Amniotic stem cell (primary cell): ENCODE measurements at regions not wholly inside any gene's neighbourhood (a gene's known extent, or its start where the extent isn't known, plus 50 kb on each side); places are given as distances from the start of the nearest gene placed in this dataset.
"Not testable (repeated sequence)": the region's sequence is repeated elsewhere in the genome, so short reads cannot be mapped to it uniquely, and the experiment has no call there.

ENCODE experiments used
- DNase-seq: peaks from one replicate; lab custom pipeline; 2025; lab: John Stamatoyannopoulos, UW

DNA sequence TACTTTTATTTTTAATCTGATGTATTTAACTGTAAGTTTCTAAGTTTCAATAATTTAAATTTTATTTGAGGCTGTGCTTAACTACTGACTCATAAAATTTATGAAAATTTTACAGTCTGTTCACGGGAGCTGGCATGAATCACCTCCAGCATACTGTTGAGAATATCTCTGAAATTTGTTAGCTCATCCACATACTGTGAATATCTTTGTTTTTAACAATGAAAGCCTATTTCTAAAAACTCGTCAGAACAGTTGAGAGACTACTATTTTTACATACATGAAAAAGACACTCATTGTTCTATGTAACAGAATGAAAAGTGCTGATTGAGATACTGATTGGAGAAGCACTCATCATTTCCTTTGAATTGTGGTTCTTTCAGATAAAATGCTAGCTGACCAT is 749.3 kb downstream of the TENT5A start:
- no peak for DNase-seq

DNA sequence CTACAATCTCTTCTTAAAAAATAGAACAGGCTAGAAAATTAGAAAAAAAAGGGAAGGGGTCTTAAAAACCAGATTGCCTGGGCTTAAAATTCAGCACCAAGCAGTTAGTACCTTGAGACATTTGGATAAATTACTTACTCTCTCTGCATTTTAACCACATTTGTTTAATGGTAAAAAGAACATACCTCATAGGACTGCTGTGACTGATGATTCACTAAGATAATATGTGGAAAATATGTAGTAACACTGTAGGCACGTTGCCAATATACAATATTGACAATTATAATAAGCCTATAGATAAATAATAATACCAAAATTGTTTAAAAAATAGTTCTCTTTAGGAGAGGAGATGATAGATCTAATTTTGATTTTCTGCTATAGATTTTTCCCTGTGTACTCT is 750.4 kb downstream of the TENT5A start:
- no peak for DNase-seq

DNA sequence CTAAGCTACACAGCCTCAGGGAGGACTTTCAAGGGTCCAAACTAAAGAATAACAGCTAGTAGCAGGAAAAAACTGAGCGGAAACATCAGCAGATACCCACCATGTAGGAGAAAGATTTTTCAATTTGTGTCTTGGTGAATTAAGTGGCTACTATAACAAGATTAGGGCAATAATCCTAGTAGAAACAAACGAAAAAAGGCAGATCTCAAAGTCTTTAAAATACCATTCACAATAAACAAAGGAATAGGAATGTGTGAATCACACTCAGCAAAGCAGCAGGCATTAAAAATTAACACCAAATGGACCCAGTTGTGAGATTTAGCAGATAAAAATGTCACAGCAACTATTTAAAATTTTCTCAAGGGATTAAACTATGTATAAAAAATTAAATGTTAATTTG is 761.2 kb downstream of the TENT5A start:
- DNase-seq: no peak

DNA sequence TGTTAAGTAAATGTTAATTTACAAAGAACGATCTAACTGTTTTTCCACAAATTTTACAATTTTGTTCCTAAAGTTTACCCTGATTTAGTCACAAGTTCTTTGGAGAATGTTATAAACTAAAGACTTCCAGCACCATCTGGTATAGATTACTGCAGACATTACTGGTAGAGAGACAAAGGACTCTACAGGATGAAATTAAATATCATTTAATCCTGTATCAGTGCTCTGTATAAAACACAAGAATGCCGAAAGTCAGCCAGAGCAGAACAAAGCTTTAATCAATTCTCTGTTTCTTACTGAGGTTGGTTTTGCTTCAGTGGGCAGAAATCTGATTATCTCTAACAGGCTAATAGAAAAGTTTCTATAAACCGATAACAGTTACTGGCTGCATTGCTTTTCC is 763.6 kb downstream of the TENT5A start:
- no peak for DNase-seq

DNA sequence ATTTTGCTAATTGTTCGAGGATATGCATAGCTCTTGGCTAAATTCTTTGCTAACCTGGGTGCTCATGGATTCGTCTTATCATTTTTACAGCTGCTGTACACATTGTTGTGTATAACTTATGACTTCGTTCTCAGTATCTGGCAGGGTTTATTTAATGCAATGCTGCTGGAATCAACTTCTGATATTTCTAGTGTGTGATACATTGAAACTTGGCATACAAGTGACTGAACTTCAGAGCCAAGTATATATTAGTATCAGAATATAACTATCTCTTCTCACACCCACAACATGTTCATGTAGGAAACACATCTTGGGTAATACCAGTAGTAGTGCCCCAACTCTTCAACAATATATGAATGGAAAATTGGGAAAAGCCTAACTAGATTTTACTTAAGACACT is 764.2 kb downstream of the TENT5A start:
- DNase-seq: no peak

DNA sequence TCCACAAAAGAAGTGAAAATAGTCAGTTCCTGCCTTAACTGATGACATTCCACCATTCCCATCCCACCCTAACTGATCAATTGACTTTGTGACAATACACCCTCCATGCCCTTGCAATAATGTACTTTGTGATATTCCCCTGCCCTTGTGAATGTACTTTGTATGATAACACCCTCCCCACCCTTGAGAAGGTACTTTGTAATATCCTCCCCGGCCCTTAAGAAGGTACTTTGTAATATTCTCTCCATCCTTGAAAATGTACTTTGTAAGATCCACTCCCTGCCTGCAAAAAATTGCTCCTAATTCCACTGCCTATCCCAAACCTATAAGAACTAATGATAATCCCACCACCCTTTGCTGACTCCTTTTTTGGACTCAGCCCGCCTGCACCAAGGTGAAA is 771.3 kb downstream of the TENT5A start:
- not testable (repeated sequence) for DNase-seq

DNA sequence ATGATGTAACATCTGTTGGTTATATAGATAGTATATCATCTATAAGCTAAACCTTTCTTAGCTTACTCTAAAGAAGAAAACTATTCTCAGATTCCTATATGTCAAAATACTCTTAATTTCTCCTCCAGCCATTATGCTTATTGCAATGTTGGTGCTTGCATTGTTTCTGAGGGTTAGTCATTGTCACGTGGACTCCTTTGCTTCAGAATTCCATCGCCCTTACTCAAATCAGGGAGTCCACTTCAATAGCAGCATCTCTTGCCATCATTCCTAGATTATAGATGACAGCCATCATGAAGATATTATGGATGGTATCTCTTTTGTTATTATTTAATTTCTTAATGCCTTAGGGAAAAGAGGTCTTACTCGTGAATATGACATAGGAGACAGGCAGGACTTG is 776.1 kb downstream of the TENT5A start:
- DNase-seq: no peak

DNA sequence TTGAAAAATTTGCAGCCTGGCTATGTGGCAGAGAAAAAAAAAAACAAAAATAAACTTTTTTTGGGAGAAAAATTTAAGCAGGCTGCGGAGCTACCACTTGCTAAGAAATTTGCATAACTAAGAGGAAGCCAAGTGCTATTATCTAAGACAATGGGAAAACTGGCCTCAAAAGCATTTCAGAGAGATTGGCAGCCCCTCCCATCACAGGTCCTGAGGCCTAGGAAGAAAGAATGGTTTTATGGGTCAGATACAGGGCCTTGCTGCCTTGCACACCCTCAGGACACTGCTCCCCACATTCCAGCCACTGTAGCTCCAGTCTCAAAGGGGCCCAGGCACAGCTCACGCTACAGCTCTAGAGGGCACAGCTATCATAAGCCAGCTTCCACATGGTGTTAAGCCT is 777.9 kb downstream of the TENT5A start:
- DNase-seq: no peak

DNA sequence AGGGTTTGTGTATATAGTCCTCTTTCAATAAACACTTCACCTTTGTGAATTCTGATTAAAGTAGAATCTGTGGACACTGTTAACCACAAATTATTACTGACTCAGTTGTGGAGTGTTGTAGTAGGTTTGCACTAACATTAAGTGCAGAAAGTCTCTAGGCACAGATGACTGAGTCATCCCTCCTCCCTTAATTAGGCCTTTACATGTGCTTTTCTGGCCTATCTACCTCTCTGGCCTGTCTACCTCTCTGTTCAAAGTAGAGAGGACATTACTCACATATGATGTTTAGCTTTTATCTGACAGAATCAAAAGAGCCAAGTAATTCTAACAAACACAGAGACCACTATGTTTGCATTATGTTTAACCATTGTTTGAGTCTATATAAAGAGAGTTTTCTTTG is 783.0 kb downstream of the TENT5A start:
- no peak for DNase-seq

DNA sequence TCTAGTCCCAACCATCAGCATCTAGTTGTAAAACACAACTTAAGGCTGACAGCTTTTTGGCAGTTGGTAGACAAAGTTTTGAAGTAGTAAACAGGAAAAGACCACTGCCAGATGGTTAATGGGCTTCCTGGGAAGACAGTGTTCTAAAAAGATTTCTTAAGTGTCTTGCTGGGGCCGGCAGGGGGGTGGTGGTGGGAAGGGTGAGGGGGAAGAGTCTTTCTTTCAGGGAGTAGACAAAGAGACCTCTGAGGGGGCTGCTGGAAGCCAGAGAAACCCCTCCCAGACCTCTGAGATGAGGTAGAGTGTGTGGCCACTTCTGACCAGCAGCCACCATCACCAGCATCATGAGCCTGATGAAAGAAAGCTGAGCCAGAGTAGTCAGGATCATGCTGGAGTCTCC is 784.9 kb downstream of the TENT5A start:
- DNase-seq: no peak

DNA sequence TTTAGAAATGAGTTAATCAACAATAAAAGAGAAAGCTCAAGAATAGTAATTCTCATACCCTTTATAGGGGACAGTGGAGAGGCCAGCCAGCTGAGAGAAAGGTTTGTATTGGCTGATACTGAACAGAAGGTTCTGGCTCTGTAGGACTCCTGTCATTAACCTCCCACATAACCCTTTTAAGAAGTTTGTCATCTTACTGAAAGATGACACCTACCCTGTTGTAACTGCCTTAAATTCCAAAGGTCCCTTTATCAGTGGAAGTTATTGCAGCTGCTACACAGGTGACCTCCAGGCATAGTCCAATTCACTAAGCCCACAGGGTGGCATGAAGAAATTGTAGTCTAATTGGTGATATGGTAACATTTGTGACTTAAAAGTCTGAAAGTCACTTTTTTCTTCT is 790.1 kb downstream of the TENT5A start:
- no peak for DNase-seq

DNA sequence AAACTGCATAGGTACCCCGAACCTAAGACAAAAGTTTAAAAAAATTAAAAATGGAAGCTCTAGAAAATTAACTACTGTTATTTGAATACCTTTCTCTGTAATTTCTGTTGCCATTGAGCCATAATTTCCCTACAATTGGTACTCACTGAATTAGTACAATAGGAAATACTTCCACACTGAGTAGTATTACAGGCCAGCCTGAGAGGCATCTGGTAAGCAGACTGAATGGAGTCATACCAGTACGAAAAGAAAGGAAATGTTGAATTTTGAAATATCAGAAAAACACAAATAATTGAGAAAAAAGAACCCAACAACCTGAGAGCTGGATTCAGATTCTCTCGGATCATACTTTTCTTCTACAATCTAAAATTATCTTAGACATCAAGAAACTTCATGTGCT is 791.3 kb downstream of the TENT5A start:
- no peak for DNase-seq

DNA sequence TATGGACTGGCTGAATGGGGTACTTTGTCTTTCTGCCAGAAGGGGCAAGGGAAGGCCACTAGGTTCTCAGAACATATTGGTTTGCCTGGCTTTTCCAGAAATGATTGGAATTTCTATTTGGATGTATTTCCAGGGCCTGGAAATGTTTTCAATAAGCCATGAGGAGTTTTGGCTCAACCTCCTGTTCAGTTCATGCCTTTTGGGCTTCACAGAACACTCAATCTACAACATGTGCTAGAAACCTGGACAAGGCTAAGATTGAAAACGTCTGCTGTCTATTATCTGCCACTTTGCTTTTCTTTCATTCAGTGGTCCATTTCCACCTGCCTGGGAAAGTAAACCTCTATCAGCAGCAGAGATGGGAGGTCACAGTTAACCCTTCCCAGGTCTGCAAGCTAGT is 793.4 kb downstream of the TENT5A start:
- DNase-seq: no peak

DNA sequence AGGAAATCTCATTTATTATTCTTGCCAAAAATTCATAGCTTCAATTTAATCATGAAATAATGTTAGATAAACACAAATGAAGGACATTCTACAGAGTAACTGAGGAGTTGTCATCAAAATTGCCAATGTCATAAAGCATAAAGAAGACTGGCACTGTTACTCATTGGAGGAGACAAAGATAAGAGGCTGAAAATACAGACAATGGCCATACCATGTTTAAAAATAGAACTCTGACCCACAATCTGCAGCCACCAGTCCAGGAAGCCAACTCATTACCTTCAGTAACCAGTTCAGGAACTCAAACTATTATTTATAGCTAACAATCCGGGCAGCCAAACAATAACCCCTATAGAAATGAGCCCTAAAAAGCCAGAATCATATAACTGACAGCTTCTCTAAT is 795.6 kb downstream of the TENT5A start:
- no peak for DNase-seq

DNA sequence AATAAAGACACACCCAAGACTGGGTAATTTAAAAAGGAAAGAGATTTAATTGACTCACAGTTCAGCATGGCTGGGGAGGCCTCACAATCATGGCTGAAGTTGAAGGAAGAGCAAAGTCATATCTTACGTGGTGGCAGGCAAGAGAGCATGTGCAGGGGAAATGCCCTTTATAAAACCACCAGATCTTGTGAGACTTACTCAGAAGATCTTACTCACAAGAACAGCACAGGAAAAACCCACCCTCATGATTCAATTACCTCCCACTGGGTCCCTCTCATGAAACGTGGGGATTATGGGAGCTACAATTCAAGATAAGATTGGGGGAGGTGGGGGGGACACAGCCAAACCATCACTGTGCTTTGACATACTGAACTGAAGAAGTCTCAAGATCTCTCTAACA is 800.0 kb downstream of the TENT5A start:
- DNase-seq: not testable (repeated sequence)

DNA sequence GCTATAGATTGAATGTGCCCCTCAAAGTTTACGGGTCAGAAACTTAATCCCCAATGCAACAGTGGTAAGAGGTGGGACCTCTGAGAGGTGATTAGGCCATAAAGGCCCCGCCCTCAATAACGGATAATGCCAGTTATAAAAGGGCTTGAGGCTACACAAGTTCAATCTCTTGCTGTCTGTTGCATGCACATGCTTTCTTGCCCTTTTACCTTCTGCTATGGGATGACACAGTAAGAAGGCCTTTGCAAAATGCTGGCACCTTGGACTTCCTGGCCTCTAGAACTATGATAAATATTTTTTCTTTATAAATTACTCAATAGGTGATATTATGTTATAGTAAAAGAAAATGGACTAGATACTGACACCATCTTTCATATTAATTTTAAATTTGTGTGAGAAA is 806.1 kb downstream of the TENT5A start:
- DNase-seq: no peak

DNA sequence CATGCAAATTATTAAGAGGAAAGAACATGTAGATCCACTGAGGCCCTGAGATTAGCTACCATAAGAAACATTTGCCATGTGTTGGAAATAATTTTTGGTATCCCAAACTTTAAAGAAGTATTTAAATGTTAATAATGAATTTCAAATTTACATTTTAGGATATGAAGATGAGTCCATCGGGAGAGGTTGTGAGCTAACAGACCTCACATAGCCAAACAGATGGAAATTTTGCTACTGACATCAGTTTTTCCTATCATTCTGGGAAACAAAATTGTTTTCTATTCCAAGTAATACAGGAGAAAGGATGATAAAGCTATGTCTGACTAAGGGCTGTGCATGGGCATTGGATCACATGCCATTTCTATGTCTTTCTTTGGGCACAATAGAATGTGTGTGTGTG is 809.6 kb downstream of the TENT5A start:
- no peak for DNase-seq

DNA sequence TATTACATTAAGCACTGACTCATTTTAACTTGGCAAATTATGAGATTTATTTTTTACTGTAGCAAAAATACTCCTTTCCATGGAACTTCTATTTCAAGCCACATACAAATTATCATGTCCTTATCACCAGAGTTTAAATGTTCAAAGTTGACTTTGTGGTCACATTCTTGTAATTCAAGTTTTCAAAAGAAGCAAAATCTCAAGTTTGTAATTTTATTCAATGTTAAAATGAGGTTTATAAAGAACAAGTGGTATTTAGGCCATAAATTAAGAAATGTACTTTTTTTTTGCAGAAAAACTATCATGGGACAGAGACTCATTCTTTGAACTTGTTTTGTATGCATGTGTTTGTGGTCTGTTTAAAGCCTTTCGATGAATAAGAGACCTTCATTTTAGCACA is 811.5 kb downstream of the TENT5A start:
- no peak for DNase-seq

DNA sequence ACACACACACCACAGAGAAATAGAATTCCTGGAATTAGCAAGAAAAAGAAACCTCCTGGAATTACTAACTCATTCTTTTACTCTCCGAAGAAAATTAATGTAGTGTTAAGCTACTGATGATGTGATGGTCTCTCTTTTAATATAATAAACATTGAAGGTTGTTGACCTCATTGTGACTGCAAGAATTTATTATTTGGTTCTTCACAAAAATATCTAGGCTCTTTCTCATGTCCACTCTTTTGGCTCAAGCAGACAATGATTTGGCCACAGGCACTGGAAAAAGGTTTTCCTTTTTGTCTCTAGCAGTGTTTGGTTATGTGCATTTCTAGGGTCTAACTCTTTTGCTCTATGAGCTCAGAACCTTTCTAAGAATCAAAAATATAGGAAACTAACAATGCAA is 811.9 kb downstream of the TENT5A start:
- no peak for DNase-seq

DNA sequence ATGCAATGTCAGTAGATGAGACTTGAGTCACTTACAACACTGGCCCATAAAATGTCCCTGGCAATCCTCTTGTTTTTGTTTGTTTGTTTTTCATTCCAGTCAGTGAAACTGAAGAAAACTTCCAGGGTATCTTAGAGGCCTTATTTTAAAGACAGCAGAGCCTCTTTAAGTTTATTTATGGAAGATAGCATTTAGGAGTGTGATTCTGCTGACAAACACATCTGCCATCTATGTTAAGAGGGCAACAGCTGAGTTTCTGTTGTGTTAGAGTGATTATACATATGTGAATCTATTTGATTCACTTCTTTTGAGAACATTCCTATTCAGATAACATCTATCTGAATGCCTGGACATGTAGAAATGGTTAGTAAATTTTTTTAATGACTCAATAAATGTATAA is 812.6 kb downstream of the TENT5A start:
- DNase-seq: no peak

DNA sequence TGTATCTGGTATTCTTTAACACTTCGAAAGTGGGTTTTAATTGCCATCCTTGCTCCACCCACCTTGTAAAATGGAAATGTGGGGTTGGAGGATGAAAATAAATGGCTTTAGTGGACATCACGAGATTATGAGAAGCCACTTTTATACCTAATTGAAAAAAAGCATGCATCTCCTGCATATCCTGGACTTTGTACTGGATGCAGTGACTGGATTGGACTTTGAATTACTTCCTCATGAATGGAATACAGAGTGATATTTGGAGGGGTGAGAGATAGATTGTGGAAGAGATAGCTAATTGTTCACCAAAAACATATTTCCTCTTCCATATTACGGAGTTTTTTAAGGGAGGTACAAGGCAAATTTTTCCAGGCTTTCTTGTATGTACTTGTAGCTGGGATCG is 813.0 kb downstream of the TENT5A start:
- no peak for DNase-seq

DNA sequence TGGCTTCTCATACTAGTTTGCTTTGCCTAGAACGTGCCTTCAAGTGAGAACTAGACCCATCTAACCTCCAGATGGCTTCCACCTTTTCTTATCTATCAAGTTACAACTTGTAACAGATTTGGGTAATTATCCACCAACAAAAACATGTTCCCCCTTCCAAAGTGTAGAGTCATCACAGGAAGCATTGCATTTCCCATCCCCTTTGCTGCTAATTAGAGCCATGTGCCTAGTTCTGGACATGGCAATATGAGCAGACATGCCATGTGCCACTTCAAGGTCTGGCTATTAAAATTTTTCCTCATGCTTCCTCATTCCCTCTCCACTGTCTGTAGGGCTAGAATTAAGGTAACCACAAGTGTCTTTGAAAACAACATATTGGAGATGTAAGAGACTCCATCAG is 814.4 kb downstream of the TENT5A start:
- no peak for DNase-seq

DNA sequence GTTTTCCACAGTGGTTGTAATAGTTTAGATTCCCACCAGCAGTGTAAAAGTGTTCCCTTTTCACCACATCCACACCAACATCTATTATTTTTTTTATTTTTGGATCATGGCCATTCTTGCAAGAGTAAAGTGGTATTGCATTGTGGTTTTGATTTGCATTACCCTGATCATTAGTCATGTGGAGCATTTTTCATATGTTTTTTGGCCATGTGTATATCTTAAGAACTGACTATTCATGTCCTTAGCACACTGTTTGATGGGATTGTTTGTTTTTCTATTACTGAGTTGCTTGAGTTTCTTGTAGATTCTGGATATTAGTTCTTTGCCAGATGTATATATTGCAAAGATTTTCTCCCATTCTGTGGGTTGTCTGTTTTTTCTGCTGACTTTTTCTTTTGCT is 820.1 kb downstream of the TENT5A start:
- no peak for DNase-seq

DNA sequence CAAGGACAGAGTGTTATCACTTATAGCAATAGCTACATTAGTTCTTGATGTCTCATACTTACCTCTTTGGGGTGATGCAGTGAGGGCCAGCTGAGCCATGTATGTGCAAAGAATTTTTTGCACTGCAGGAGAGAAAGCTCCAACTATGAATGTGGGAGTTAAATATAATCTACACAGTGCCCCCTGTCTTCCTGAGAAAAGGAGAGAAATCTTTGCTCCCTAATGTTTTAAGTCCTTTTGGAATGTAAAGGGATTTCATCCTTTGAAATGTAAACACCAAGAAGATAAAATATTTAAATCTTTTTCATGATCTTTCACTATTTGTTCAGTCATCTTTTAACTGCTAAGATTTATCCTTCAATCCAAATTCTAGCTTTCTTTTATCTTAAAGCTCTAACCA is 822.1 kb downstream of the TENT5A start:
- no peak for DNase-seq

DNA sequence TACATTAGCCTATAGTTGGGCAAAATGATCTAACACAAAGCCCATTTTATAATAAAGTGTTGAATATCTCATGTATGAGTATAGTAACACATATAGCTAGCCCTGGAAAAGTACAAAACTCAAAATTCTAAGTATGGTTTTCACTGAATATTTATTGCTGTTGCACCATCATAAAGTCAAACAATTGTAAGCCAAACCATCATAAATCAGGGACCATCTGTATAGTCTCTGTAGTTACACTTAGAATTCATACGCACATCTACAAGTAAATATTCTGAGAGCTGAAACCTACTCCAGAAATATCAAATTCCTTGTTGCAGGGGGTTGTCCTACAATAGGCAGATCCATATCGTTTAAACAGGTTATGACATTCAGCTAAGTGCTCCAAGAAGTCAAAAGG is 817.3 kb downstream of the BCKDHB start:
- no peak for DNase-seq
